ENCODE measurements at regions not wholly inside any gene's neighbourhood (a gene's known extent, or its start where the extent isn't known, plus 50 kb on each side); places are given as distances from the start of the nearest gene placed in this dataset.
A peak's percentile ranks its signal among the peaks of the same experiment; 100 is the strongest.
"Not testable (repeated sequence)": the region's sequence is repeated elsewhere in the genome, so short reads cannot be mapped to it uniquely, and the experiment has no call there.

GRCh38 chr2:153307223-153307622 lies 171.3 kb downstream of the RPRM start:
- DNase-seq (ENCODE audit: low spot score): no peak

GRCh38 chr2:153299809-153300208 lies 178.8 kb downstream of the RPRM start:
- no peak for DNase-seq (ENCODE audit: low spot score)

GRCh38 chr2:153299217-153299616 lies 179.3 kb downstream of the RPRM start:
- no peak for DNase-seq (ENCODE audit: low spot score)

GRCh38 chr2:153294199-153294786 lies 184.3 kb downstream of the RPRM start:
- DNase-seq (ENCODE audit: low spot score): no peak

GRCh38 chr2:153291718-153292117 lies 186.8 kb downstream of the RPRM start:
- DNase-seq (ENCODE audit: low spot score): no peak

- no peak for DNase-seq (ENCODE audit: low spot score)
Observed at GRCh38 chr2:153287109-153287801, 191.3 kb downstream of the RPRM start.

GRCh38 chr2:153268941-153269461 lies 209.6 kb downstream of the RPRM start:
- no peak for DNase-seq (ENCODE audit: low spot score)

GRCh38 chr2:153256876-153257275 lies 221.7 kb downstream of the RPRM start:
- DNase-seq (ENCODE audit: low spot score): not testable (repeated sequence)

- DNase-seq (ENCODE audit: low spot score): not testable (repeated sequence)
Observed at GRCh38 chr2:153246636-153247035, 231.9 kb downstream of the RPRM start.

GRCh38 chr2:153235516-153235915 lies 243.0 kb downstream of the RPRM start:
- peak; percentile 51 for DNase-seq (ENCODE audit: low spot score)

- DNase-seq (ENCODE audit: low spot score): peak; percentile 0
Observed at GRCh38 chr2:153232464-153232863, 246.1 kb downstream of the RPRM start.

- no peak for DNase-seq (ENCODE audit: low spot score)
Observed at GRCh38 chr2:153230977-153231376, 247.6 kb downstream of the RPRM start.

- DNase-seq (ENCODE audit: low spot score): no peak
Observed at GRCh38 chr2:153228904-153229303, 249.7 kb downstream of the RPRM start.

GRCh38 chr2:153227981-153228380 lies 250.6 kb downstream of the RPRM start:
- DNase-seq (ENCODE audit: low spot score): no peak

GRCh38 chr2:153222231-153223165 lies 256.1 kb downstream of the RPRM start:
- no peak for DNase-seq (ENCODE audit: low spot score)

- DNase-seq (ENCODE audit: low spot score): no peak
Observed at GRCh38 chr2:153221506-153221905, 257.1 kb downstream of the RPRM start.

- no peak for DNase-seq (ENCODE audit: low spot score)
Observed at GRCh38 chr2:153221087-153221486, 257.5 kb downstream of the RPRM start.

- DNase-seq (ENCODE audit: low spot score): no peak
Observed at GRCh38 chr2:153218851-153219250, 259.7 kb downstream of the RPRM start.

GRCh38 chr2:153214337-153214736 lies 264.2 kb downstream of the RPRM start:
- no peak for DNase-seq (ENCODE audit: low spot score)

- no peak for DNase-seq (ENCODE audit: low spot score)
Observed at GRCh38 chr2:153213022-153213421, 265.5 kb downstream of the RPRM start.

GRCh38 chr2:153197402-153198386 lies 280.9 kb downstream of the RPRM start:
- no peak for DNase-seq (ENCODE audit: low spot score)
